Activated B cell treated with CpG ODN at 0.5 μM for 24 hours (primary cell): ENCODE measurements at regions not wholly inside any gene's neighbourhood (a gene's known extent, or its start where the extent isn't known, plus 50 kb on each side); places are given as distances from the start of the nearest gene placed in this dataset.

Experiments used
- ATAC-seq: fragments of 200-7000 bp; cut with Tn5 transposase; one replicate; pipeline ENCODE4 v1.10.0; 2021; ENCODE audit warnings: low read depth, mild to moderate bottlenecking, moderate library complexity
- CTCF ChIA-PET: fragments of 350-600 bp; sonication (Branson Sonifier 250); formaldehyde crosslinking; loops from one replicate; lab custom pipeline; 2021; ENCODE audit warnings: antibody characterized with exemption; lab: Charles Lee
- POLR2A ChIA-PET: fragments of 350-600 bp; sonication (Branson Sonifier 250); formaldehyde crosslinking; loops from one replicate; lab custom pipeline; 2021; ENCODE audit warnings: antibody characterized with exemption; lab: Charles Lee
- DNase-seq: peaks from one replicate; pipeline ENCODE4 v3.0.0; 2022
- H3K27ac Mint-ChIP-seq: one replicate; pipeline ENCODE4 v1.8.0; 2020; ENCODE audit warnings: mixed read lengths
- H3K27me3 Mint-ChIP-seq: one replicate; pipeline ENCODE4 v1.8.0; 2021; ENCODE audit warnings: mixed read lengths
- H3K36me3 Mint-ChIP-seq: one replicate; pipeline ENCODE4 v1.8.0; 2021; ENCODE audit warnings: low read depth, mixed read lengths
- H3K4me1 Mint-ChIP-seq: one replicate; pipeline ENCODE4 v1.8.0; 2021; ENCODE audit warnings: mixed read lengths
- H3K4me3 Mint-ChIP-seq: one replicate; pipeline ENCODE4 v1.8.0; 2020; ENCODE audit warnings: mild to moderate bottlenecking, mixed read lengths
- H3K9me3 Mint-ChIP-seq: one replicate; pipeline ENCODE4 v1.8.0; 2020; ENCODE audit warnings: mixed read lengths
- intact Hi-C: fragments of 100-400 bp; cut with micrococcal nuclease; formaldehyde crosslinking; loops from one replicate; pipeline ENCODE4 v1.15.1; 2024
- TF ChIP-seq, protein P1 (sequence below): fragments of 200-600 bp; IDR thresholded peaks from one replicate; pipeline ENCODE4 v1.8.0; 2022; ENCODE audit warnings: antibody characterized with exemption, mild to moderate bottlenecking

GRCh38 chr15:66615846-66616245 lies 50.0 kb upstream of the LCTL start:
- TF ChIP-seq, protein P1, sequence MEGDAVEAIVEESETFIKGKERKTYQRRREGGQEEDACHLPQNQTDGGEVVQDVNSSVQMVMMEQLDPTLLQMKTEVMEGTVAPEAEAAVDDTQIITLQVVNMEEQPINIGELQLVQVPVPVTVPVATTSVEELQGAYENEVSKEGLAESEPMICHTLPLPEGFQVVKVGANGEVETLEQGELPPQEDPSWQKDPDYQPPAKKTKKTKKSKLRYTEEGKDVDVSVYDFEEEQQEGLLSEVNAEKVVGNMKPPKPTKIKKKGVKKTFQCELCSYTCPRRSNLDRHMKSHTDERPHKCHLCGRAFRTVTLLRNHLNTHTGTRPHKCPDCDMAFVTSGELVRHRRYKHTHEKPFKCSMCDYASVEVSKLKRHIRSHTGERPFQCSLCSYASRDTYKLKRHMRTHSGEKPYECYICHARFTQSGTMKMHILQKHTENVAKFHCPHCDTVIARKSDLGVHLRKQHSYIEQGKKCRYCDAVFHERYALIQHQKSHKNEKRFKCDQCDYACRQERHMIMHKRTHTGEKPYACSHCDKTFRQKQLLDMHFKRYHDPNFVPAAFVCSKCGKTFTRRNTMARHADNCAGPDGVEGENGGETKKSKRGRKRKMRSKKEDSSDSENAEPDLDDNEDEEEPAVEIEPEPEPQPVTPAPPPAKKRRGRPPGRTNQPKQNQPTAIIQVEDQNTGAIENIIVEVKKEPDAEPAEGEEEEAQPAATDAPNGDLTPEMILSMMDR: no peak
- peaks cover 48% of the 10 kb centered on the region for H3K4me1 Mint-ChIP-seq
- intact Hi-C loops: no loop called here
- no peaks in the 10 kb centered on the region for H3K36me3 Mint-ChIP-seq
- H3K27ac Mint-ChIP-seq: no peak overlapping the region
- H3K27me3 Mint-ChIP-seq: peaks cover 8% of the 10 kb centered on the region
- H3K4me3 Mint-ChIP-seq: no peak overlapping the region
- H3K9me3 Mint-ChIP-seq: no peaks in the 10 kb centered on the region
- DNase-seq: no peak
- ChIA-PET POLR2A (no interaction called here), CTCF (interaction anchor here (2.2 kb wide), 1 partner anchor 235 kb away, joined by 8 read pairs; no protein-coding TSS in a partner anchor)
- no peak for ATAC-seq

DNA sequence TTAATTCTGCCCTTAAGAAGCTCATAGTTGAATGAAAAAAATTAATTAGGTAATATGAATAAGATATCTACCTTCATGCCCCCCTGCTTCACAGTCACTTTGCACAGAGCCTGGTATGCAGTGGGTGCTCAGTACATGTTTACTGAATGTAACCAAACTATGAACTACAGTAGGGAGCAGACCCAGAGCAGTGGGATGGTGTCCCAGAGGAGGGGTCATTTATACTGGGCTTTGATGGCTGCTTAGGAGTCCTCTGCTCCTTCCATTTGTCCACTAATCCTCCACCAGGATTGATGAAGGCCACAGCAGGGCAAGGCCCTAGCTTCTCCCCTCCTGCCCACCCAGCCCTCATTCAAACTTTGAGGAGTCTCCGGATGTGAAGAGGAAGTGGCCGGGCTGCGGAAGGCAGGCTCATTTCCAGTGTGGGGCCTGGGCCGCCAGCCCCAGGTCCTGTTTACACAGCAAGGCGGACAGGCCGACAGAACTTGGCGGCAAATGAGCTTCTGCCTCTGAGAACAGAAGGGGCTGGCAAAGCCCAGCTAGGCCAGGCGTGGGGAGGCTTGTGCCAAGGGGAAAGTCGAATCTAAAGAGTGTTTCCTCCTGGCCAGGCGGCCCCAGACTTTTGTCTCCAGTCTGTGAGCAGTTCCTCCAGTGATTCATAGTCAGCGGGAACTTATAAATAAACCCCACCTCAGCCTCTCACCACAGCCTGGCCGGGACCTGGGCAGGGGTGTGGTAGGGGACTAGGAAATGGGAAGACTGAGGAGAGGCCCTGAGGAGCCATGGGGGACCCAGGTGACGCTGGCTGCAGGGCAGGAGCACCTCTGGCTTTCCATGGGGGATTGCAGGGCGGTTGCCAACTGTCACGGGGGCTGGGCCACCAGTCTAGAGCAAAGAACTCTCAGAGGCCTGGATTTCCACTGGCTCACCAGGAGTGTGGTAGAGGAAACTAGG lies 51.6 kb upstream of the LCTL start:
- POLR2A ChIA-PET: no interaction called here
- H3K36me3 Mint-ChIP-seq: no peaks in the 10 kb centered on the region
- TF ChIP-seq, protein P1: no peak
- H3K9me3 Mint-ChIP-seq: no peaks in the 10 kb centered on the region
- DNase-seq (no peak), ATAC-seq (no peak)
- peaks cover 49% of the 10 kb centered on the region for H3K4me1 Mint-ChIP-seq
- H3K4me3 Mint-ChIP-seq: no peak overlapping the region
- CTCF ChIA-PET: interaction anchor here (0.9 kb wide), 1 partner anchor 234 kb away, joined by 3 read pairs; no protein-coding TSS in a partner anchor
- intact Hi-C loops: loop anchor here (2.0 kb wide), 1 partner anchor 83 kb away; no protein-coding TSS in a partner anchor
- H3K27ac Mint-ChIP-seq: no peak overlapping the region
- peaks cover 17% of the 10 kb centered on the region for H3K27me3 Mint-ChIP-seq

GRCh38 chr15:66619152-66619903 lies 53.5 kb upstream of the LCTL start:
- Mint-ChIP-seq H3K27ac (no peak overlapping the region), H3K9me3 (no peaks in the 10 kb centered on the region), H3K4me1 (peaks cover 33% of the 10 kb centered on the region), H3K4me3 (no peak overlapping the region), H3K36me3 (no peaks in the 10 kb centered on the region), H3K27me3 (peaks cover 25% of the 10 kb centered on the region)
- intact Hi-C loops: loop anchor here (1.0 to 2.0 kb wide), 3 partner anchors 81 to 232 kb away; no protein-coding TSS in a partner anchor
- TF ChIP-seq, protein P1: no peak
- DNase-seq: peak; percentile 27
- CTCF ChIA-PET: interaction anchor here (0.8 to 2.2 kb wide), 11 partner anchors 10 to 244 kb away, joined by 3 to 23 read pairs (median 4); no protein-coding TSS in a partner anchor
- ATAC-seq: peak; percentile 54
- POLR2A ChIA-PET: no interaction called here

- POLR2A ChIA-PET: no interaction called here
- intact Hi-C loops: no loop called here
- CTCF ChIA-PET: interaction anchor here (1.1 to 2.2 kb wide), 2 partner anchors 15 to 232 kb away, joined by 4 to 8 read pairs; no protein-coding TSS in a partner anchor
- TF ChIP-seq, protein P1: no peak
- ATAC-seq (no peak), DNase-seq (no peak)
- no peak overlapping the region for H3K4me3 Mint-ChIP-seq
- H3K36me3 Mint-ChIP-seq: no peaks in the 10 kb centered on the region
- H3K9me3 Mint-ChIP-seq: no peaks in the 10 kb centered on the region
- H3K27me3 Mint-ChIP-seq: peaks cover 25% of the 10 kb centered on the region
- H3K4me1 Mint-ChIP-seq: peaks cover 23% of the 10 kb centered on the region
- H3K27ac Mint-ChIP-seq: no peak overlapping the region
Measured at GRCh38 chr15:66620341-66620740, 54.5 kb upstream of the LCTL start.
